ENCODE measurements at regions not wholly inside any gene's neighbourhood (a gene's known extent, or its start where the extent isn't known, plus 50 kb on each side); places are given as distances from the start of the nearest gene placed in this dataset.

DNA sequence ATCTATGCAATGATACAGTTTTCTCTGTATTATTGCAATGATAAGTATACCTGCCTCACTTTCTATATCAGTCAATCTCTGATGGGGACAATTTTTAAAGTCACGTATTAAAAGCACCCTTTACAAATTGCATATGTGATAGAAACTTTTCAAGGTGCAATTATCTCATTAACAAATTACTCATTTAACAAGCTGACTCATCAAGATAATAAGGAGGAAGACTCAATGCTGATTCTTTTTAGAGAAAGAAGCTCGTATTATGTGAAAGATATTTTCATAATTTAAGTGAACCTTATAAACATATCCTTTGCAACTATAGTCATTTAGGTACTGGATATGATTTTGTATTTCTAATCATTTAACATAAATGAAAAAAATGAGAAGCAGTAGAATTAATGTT is 1080.9 kb upstream of the TENM3 start:
- no peak for DNase-seq
- BruUV-seq (replicated peaks): no TSS peak
- POLR2A ChIA-PET: no interaction called here
- no peak overlapping the region for H3K4me3 Mint-ChIP-seq (ENCODE audit: unreplicated experiment)
- CTCF ChIA-PET: no interaction called here
- H3K27me3 Mint-ChIP-seq (ENCODE audit: insufficient read depth, unreplicated experiment): peaks cover 6% of the 10 kb centered on the region
- no peaks in the 10 kb centered on the region for H3K4me1 Mint-ChIP-seq (ENCODE audit: low read depth, unreplicated experiment)
- H3K36me3 Mint-ChIP-seq (ENCODE audit: insufficient read depth, unreplicated experiment): no peaks in the 10 kb centered on the region
- Histone ChIP-seq H3K36me3 (ENCODE audit: control insufficient read depth, insufficient read depth, low read length) (no peaks in the 10 kb centered on the region), H3K27me3 (replicated peaks; ENCODE audit: control insufficient read depth, insufficient read depth, low read length) (no peaks in the 10 kb centered on the region), H3K4me1 (no peaks in the 10 kb centered on the region), H3K9me3 (no peaks in the 10 kb centered on the region), H3K4me3 (ENCODE audit: low read depth, low read length) (no peak overlapping the region)
- intact Hi-C loops (cut with micrococcal nuclease; ENCODE audit: unreplicated experiment): no loop called here
- H3K27ac Mint-ChIP-seq (ENCODE audit: unreplicated experiment): no peak overlapping the region
- TF ChIP-seq, protein P1, sequence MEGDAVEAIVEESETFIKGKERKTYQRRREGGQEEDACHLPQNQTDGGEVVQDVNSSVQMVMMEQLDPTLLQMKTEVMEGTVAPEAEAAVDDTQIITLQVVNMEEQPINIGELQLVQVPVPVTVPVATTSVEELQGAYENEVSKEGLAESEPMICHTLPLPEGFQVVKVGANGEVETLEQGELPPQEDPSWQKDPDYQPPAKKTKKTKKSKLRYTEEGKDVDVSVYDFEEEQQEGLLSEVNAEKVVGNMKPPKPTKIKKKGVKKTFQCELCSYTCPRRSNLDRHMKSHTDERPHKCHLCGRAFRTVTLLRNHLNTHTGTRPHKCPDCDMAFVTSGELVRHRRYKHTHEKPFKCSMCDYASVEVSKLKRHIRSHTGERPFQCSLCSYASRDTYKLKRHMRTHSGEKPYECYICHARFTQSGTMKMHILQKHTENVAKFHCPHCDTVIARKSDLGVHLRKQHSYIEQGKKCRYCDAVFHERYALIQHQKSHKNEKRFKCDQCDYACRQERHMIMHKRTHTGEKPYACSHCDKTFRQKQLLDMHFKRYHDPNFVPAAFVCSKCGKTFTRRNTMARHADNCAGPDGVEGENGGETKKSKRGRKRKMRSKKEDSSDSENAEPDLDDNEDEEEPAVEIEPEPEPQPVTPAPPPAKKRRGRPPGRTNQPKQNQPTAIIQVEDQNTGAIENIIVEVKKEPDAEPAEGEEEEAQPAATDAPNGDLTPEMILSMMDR (IDR thresholded peaks at IDR 0.05; ENCODE audit: insufficient read depth in 1 of 2, low read depth in 1 of 2, low read length in 1 of 2, severe bottlenecking in 1 of 2, unreplicated experiment in 1 of 2): no peak
- H3K9me3 Mint-ChIP-seq (ENCODE audit: unreplicated experiment): no peaks in the 10 kb centered on the region

DNA sequence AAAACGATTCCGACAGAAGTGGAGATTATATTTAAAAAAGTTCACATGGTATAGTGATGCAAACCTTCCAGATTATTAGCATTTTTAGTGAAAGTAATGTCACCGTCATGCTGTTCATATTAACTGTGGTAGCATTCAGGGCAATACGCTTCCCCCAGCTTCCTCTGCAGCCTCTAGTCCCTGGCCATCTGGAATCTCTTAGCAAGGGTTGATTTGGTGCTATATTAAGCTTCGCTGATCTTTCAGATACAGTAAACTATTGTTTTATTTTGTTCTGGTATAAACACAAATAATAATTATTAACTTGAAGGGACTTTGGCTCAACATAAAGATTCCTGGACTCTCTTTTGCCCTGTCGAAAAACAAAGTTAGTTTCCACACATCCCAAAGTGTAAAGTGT is 1080.5 kb upstream of the TENM3 start:
- TF ChIP-seq, protein P1 (IDR thresholded peaks at IDR 0.05; ENCODE audit: insufficient read depth in 1 of 2, low read depth in 1 of 2, low read length in 1 of 2, severe bottlenecking in 1 of 2, unreplicated experiment in 1 of 2): no peak
- Mint-ChIP-seq H3K36me3 (ENCODE audit: insufficient read depth, unreplicated experiment) (no peaks in the 10 kb centered on the region), H3K9me3 (ENCODE audit: unreplicated experiment) (no peaks in the 10 kb centered on the region), H3K27me3 (ENCODE audit: insufficient read depth, unreplicated experiment) (peaks cover 6% of the 10 kb centered on the region), H3K4me1 (ENCODE audit: low read depth, unreplicated experiment) (no peaks in the 10 kb centered on the region), H3K27ac (ENCODE audit: unreplicated experiment) (no peak overlapping the region), H3K4me3 (ENCODE audit: unreplicated experiment) (no peak overlapping the region)
- Histone ChIP-seq H3K4me1 (no peaks in the 10 kb centered on the region), H3K9me3 (no peaks in the 10 kb centered on the region), H3K36me3 (ENCODE audit: control insufficient read depth, insufficient read depth, low read length) (no peaks in the 10 kb centered on the region), H3K27me3 (replicated peaks; ENCODE audit: control insufficient read depth, insufficient read depth, low read length) (no peaks in the 10 kb centered on the region), H3K4me3 (ENCODE audit: low read depth, low read length) (no peak overlapping the region)
- ChIA-PET CTCF (no interaction called here), POLR2A (no interaction called here)
- no peak for DNase-seq
- intact Hi-C loops (cut with micrococcal nuclease; ENCODE audit: unreplicated experiment): no loop called here
- no TSS peak for BruUV-seq (replicated peaks)

DNA sequence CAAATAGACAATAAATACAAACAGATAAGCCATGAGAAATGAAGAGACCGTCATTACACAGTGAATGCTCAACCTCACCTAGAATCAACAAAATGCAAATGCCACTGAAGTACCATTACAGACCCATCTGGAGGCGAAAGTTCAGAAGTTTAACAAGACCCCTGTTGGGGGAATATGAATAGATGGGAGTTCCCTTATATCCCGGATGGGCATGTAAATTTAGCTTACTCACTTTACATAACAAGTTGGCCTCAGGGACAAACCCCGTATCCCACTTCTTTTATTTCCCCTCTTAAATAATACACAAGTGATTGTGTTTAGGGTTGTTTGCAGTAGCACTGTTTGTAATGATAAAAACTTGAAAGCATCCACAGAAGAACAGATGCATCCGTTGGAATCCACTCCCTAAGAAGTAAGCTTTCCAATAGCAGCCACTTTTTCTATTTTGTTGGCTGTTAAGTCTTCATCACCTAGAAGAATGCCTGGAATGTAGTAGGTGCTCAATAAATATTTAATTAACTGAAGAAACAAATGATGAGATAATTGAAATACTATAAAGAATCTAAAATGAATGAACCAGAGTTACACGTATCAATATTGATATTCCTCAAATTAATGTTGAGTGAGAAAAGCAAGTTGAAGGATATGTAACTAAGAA is 1076.3 kb upstream of the TENM3 start:
- Histone ChIP-seq H3K9me3 (no peaks in the 10 kb centered on the region), H3K4me3 (ENCODE audit: low read depth, low read length) (no peak overlapping the region), H3K4me1 (no peaks in the 10 kb centered on the region), H3K36me3 (ENCODE audit: control insufficient read depth, insufficient read depth, low read length) (no peaks in the 10 kb centered on the region), H3K27me3 (replicated peaks; ENCODE audit: control insufficient read depth, insufficient read depth, low read length) (no peaks in the 10 kb centered on the region)
- intact Hi-C loops (cut with micrococcal nuclease; ENCODE audit: unreplicated experiment): no loop called here
- DNase-seq: no peak
- no TSS peak for BruUV-seq (replicated peaks)
- Mint-ChIP-seq H3K4me3 (ENCODE audit: unreplicated experiment) (no peak overlapping the region), H3K4me1 (ENCODE audit: low read depth, unreplicated experiment) (no peaks in the 10 kb centered on the region), H3K27me3 (ENCODE audit: insufficient read depth, unreplicated experiment) (peaks cover 3% of the 10 kb centered on the region), H3K27ac (ENCODE audit: unreplicated experiment) (no peak overlapping the region), H3K36me3 (ENCODE audit: insufficient read depth, unreplicated experiment) (no peaks in the 10 kb centered on the region), H3K9me3 (ENCODE audit: unreplicated experiment) (no peaks in the 10 kb centered on the region)
- TF ChIP-seq, protein P1 (IDR thresholded peaks at IDR 0.05; ENCODE audit: insufficient read depth in 1 of 2, low read depth in 1 of 2, low read length in 1 of 2, severe bottlenecking in 1 of 2, unreplicated experiment in 1 of 2): no peak
- POLR2A ChIA-PET: no interaction called here
- CTCF ChIA-PET: no interaction called here

All from Caco-2 (cell line).